ENCODE measurements at regions not wholly inside any gene's neighbourhood (a gene's known extent, or its start where the extent isn't known, plus 50 kb on each side); places are given as distances from the start of the nearest gene placed in this dataset.

DNA sequence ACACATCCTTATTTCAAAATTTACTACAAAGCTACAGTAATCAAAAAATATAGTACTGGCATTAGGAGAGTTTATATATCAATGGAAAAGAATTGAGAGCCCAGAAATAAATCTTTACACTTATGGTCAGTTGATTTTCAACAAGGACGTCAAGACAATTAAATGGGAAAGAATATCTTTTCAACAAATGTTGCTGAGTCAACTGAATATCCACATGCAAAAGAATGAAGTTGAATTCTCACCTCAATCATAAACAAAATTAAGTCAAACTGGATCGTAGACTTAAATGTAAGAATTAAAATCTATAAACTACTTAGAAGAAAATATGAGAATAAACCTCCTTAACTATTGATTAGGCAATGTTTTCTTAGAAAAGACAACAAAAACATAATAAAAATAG, 61.5 kb upstream of the PRR16 start:
- TF ChIP-seq CTCF (IDR thresholded peaks at IDR 0.05; ENCODE audit: low read depth, low read length) (no peak), POLR2A (IDR thresholded peaks at IDR 0.05; ENCODE audit: extremely low read depth, insufficient read length) (no peak)
- TF ChIP-seq, protein P1, sequence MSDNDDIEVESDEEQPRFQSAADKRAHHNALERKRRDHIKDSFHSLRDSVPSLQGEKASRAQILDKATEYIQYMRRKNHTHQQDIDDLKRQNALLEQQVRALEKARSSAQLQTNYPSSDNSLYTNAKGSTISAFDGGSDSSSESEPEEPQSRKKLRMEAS (IDR thresholded peaks at IDR 0.05; ENCODE audit: low read depth, low read length) = no peak

Data from NB4 (cell line).